Epithelial cell of esophagus (primary cell): ENCODE measurements at regions not wholly inside any gene's neighbourhood (a gene's known extent, or its start where the extent isn't known, plus 50 kb on each side); places are given as distances from the start of the nearest gene placed in this dataset.

Experiments used
- DNase-seq: peaks from one replicate; pipeline ENCODE4 v3.0.0; 2010; ENCODE audit warnings: low read depth
- H3K4me3 ChIP-seq: 2 replicates; pipeline ENCODE4 v1.5.1; 2011; ENCODE audit warnings: mild to moderate bottlenecking, low read length, control low read depth
- TF ChIP-seq, protein P1 (sequence below): IDR thresholded peaks from 2 replicates; pipeline ENCODE4 v1.5.1; 2011; ENCODE audit warnings: low read depth, mild to moderate bottlenecking, low read length, control low read depth, inconsistent platforms; ENCODE audit not compliant: insufficient read depth; ENCODE audit errors: missing control alignments

DNA sequence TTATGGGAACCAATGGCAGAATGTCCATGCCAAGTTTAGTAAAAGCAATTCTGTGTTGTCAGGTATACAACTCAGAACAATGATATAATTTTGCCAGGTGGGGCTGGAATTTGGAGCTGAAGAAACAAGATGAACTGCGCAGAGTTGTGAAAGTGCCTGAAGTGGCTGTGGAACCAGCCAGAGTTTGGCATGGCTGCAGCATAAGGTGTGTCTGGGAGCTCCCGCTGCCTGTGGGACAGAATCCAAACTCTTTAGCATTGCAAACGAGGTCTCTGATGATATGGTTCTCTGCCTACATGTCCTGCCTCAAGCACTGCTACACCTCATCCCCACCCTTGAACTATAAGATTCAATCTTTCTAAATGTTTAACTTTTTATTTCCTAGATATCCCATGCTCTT lies 909.7 kb downstream of the EPHA4 start:
- peak; percentile 56 for DNase-seq
- TF ChIP-seq, protein P1, sequence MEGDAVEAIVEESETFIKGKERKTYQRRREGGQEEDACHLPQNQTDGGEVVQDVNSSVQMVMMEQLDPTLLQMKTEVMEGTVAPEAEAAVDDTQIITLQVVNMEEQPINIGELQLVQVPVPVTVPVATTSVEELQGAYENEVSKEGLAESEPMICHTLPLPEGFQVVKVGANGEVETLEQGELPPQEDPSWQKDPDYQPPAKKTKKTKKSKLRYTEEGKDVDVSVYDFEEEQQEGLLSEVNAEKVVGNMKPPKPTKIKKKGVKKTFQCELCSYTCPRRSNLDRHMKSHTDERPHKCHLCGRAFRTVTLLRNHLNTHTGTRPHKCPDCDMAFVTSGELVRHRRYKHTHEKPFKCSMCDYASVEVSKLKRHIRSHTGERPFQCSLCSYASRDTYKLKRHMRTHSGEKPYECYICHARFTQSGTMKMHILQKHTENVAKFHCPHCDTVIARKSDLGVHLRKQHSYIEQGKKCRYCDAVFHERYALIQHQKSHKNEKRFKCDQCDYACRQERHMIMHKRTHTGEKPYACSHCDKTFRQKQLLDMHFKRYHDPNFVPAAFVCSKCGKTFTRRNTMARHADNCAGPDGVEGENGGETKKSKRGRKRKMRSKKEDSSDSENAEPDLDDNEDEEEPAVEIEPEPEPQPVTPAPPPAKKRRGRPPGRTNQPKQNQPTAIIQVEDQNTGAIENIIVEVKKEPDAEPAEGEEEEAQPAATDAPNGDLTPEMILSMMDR = no peak
- no peak overlapping the region for H3K4me3 ChIP-seq

DNA sequence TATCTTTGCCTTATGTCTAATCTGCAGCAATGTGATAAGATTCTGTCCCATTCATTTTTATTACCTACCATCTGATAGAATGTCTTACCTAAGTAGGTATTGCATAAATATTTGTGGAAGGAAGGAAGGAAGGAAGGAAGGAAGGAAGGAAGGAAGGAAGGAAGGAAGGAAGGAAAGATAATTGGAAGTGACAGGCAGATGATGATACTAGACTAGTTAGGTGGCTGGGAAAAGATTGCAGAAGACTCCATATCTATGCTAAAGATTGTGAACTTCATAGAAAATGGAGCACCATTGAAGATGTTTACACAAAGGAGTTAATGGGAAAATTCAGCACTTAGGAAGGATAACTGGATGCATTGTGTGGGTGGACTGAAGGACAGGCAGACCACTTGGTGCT lies 909.0 kb downstream of the EPHA4 start:
- H3K4me3 ChIP-seq = no peak overlapping the region
- no peak for DNase-seq
- TF ChIP-seq, protein P1 = no peak

DNA sequence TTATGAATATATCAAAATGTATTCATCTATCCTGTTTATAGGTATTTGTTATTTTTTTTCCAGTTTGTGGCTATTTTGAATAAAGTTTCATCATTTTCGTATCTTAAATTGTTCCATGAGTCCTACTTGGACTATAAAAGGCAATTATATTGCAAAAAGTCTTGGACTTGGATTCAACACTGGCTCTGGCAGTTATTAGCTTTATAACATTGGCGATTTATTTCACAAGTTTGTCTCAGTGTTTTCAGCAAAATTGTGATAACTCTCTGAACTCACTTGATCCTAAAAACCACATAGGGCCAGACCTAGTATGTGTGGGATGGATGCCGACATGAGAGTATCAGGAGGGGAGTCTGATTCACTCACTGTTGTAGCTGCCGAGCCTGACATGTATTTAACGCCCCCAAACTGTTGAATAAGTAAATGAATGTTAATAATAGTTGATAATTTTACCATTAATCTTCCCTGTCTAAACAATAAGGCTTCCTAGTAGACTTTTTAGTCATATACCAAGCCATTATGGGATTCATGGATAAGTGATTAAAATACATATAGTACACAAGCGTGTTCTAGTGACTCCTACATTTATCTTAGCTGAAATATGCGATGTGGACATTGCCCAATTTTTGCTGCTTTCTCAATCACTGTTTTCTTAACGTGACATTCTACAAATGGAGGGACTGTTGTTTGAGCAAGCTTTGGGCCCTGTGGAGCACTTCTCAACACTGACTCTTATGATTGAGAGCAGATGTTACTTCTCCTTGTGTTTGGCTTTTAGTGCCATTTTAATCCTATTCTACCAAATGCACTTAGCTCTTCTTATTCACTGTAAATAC lies 907.6 kb downstream of the EPHA4 start:
- DNase-seq = no peak
- TF ChIP-seq, protein P1 = no peak
- H3K4me3 ChIP-seq = no peak overlapping the region

DNA sequence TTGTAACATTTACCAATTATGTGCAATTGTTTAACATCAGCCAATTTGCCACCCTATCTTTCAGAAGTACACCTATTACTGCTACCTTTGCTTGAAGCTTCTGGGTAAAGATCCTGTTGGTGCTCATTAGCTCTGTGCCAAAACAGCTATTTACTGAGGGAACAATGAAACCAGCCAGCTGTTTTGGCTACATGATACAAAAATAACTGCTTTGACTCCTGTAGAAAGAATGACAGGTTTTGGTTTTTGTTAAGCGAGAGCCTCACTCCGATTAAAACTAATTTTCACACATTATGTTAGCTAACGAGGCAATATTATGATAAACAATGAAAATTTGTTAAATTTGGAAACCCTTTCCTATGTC lies 907.0 kb downstream of the EPHA4 start:
- no peak for DNase-seq
- H3K4me3 ChIP-seq = no peak overlapping the region
- TF ChIP-seq, protein P1 = no peak

DNA sequence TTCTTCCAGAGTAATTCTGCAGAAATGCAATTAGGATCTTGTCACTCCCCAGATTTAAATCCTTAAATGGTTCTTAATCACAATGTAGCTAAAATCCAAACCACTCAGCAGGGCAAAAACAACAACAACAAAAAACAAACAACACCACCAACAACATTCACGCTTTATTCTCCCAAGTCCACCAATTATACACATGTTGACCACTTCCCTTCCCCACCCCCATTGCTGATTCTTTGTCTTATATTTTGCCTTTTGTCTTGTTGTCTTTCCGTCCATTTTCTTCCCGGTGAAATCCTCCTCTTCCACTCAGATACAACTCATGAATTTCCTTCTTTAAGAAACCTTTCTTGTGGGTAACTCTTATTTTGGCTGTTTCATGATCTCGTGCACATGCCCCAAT lies 902.8 kb downstream of the EPHA4 start:
- TF ChIP-seq, protein P1 = no peak
- DNase-seq = no peak

DNA sequence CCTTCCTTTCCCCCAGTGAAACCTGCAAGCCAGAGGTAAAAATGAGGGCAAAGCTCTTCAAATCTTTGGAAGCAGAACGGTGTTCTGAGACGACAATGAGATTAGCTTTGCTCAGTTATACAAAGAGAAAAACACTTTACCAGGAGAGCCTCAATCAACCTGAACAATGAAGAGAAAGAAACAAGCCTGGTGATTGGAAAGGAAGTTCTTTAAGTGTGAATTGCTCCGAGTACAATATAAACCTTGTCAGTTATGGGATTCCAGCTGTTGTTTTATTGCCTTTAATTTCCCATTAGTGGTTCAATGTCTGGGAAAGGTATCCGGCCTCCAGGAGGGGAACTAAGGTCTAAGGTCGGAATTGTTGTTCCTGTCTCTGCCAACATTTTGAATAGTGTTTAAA lies 901.6 kb downstream of the EPHA4 start:
- no peak for DNase-seq
- TF ChIP-seq, protein P1 = no peak
- no peak overlapping the region for H3K4me3 ChIP-seq

More for the DNA sequence above, 902.8 kb downstream of the EPHA4 start:
- H3K4me3 ChIP-seq = no peak overlapping the region
